ENCODE measurements at regions not wholly inside any gene's neighbourhood (a gene's known extent, or its start where the extent isn't known, plus 50 kb on each side); places are given as distances from the start of the nearest gene placed in this dataset.
"Not testable (repeated sequence)": the region's sequence is repeated elsewhere in the genome, so short reads cannot be mapped to it uniquely, and the experiment has no call there.

DNA sequence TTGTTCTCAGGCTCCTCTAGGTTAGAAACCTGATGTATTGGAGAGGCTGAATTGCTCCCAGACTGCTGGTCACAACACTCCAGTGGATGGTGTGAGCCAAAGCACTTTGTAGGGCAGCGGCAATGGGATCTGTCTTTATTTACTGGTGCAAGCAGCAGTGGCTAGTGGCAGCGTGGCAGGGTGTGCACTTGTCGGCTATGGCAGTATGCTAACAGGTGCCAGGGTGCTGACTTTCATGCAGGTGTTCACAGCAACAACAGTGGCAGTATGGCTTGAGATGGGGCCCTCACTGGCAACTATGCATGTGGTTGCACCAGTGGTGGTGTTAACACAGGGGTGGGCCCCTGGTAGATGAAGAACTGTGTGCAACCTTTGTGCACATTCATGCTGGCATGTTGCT, 347.8 kb downstream of the DSC3 start:
- TF ChIP-seq, protein P1, sequence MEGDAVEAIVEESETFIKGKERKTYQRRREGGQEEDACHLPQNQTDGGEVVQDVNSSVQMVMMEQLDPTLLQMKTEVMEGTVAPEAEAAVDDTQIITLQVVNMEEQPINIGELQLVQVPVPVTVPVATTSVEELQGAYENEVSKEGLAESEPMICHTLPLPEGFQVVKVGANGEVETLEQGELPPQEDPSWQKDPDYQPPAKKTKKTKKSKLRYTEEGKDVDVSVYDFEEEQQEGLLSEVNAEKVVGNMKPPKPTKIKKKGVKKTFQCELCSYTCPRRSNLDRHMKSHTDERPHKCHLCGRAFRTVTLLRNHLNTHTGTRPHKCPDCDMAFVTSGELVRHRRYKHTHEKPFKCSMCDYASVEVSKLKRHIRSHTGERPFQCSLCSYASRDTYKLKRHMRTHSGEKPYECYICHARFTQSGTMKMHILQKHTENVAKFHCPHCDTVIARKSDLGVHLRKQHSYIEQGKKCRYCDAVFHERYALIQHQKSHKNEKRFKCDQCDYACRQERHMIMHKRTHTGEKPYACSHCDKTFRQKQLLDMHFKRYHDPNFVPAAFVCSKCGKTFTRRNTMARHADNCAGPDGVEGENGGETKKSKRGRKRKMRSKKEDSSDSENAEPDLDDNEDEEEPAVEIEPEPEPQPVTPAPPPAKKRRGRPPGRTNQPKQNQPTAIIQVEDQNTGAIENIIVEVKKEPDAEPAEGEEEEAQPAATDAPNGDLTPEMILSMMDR (IDR thresholded peaks at IDR 0.05; ENCODE audit: insufficient read depth, missing control alignments) = no peak
- FAIRE-seq = no peak
- DNase-seq (ENCODE audit: insufficient read length, low spot score) = no peak

DNA sequence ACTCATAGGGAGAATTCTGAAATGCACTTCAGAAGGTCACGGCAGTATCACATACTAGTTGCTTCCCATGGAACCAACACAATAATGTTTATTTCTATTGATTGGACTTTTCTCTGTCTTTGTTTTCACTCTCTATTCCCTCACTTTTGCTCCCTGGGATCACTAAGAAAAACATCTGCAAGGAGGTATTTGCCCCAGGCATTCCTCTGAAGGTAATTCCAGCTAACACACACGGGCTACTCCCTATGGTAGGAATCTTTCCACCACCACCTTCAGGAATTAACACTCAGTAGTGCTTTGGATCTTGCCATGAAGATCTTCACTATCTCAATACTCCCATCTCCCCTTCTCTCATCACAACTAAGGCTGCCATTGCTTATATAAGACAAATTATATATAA, 353.3 kb downstream of the DSC3 start:
- TF ChIP-seq, protein P1 (IDR thresholded peaks at IDR 0.05; ENCODE audit: insufficient read depth, missing control alignments) = no peak
- no peak for FAIRE-seq
- DNase-seq (ENCODE audit: insufficient read length, low spot score) = no peak

DNA sequence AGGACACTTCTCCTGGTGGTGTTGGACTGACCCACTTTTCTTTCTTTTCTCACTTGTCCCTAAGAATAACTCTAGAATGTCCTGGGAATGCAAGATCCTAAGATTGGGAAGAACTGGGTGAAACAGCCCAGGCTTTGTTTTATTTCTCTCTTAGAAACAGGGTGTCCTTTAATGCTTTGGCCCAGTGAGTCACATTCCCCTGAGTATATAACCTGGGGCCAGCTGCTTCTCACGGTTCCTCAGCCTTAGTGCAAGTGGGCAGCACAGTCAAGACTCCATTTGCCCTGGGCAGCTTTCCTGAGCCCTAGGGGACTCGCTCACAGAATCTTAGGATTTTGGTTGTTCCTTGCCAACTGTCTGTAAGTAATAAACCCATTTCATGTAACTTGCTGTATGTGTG, 355.0 kb downstream of the DSC3 start:
- no peak for DNase-seq (ENCODE audit: insufficient read length, low spot score)
- no peak for FAIRE-seq
- TF ChIP-seq, protein P1 (IDR thresholded peaks at IDR 0.05; ENCODE audit: insufficient read depth, missing control alignments) = no peak

DNA sequence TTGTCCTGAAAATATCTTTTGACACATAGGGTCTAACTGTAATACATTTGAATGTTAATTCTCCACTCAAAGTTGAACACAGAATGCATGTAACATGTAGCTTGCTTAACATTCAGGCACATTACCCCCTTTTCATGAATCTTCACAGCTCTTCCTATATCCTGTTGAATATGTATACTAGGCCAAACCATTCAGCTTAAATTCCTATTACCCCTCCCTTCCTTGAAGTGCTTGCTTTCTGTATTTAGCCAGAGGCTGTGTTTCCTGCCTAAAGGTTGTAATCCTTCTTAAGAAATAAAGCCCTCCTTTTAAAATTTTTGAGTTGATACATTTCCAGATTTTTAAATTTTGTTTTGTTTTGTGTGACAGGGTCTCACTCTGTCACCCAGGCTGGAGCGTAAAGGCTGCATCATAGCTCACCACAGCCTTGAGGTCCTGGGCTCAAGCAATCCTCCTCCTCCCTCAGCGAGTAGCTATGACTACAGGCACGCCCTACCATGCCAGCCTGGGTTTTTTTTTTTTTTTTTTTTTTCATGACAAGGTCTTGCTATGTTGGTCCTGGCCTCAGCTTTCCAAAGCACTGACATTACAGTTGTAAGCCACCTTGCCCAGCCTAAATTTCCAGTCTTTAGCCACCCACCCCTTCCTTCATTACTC, 357.6 kb downstream of the DSC3 start:
- TF ChIP-seq, protein P1 (IDR thresholded peaks at IDR 0.05; ENCODE audit: insufficient read depth, missing control alignments) = no peak
- peak; percentile 55 for FAIRE-seq
- no peak for DNase-seq (ENCODE audit: insufficient read length, low spot score)

DNA sequence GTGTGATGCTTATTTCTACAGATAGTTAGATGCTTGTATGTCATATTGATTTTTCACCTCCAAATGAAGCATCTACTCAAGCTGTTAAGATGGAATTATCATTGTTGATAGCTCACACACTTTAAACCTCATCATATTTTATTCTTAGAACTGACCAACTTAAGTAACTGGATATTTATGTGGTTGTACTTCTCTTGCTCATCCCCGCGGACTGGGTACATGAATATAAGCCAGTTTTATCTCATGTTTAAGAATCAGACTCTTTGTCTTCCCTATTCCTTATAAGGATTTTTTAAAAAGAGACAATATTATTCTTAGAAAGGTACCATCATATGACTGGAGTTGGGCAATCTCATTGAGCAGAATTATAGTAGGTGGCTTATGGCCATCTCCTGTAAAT, 358.7 kb downstream of the DSC3 start:
- no peak for DNase-seq (ENCODE audit: insufficient read length, low spot score)
- no peak for FAIRE-seq

DNA sequence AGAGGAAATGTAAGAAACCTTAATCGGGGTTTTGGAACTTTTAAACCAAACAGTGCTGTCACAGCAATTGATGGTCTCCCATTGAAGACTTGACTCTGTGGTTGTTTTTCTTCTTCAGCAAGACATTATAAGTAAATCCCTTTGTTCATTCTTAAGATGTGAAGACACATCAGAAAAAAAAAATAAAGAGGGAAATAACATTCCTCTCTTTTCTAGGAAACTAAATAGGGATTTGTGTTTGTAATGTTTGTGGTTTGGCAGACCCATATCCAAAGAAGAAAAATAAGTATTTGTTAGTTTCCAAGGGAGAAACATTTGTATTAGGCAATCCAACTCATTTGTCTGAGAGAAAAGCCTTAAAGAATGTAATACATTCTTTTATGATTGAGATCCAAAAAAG, 359.9 kb downstream of the DSC3 start:
- no peak for FAIRE-seq
- no peak for DNase-seq (ENCODE audit: insufficient read length, low spot score)
- TF ChIP-seq, protein P1 (IDR thresholded peaks at IDR 0.05; ENCODE audit: insufficient read depth, missing control alignments) = no peak

More for the DNA sequence above, 358.7 kb downstream of the DSC3 start:
- TF ChIP-seq, protein P1 (IDR thresholded peaks at IDR 0.05; ENCODE audit: insufficient read depth, missing control alignments) = no peak

DNA sequence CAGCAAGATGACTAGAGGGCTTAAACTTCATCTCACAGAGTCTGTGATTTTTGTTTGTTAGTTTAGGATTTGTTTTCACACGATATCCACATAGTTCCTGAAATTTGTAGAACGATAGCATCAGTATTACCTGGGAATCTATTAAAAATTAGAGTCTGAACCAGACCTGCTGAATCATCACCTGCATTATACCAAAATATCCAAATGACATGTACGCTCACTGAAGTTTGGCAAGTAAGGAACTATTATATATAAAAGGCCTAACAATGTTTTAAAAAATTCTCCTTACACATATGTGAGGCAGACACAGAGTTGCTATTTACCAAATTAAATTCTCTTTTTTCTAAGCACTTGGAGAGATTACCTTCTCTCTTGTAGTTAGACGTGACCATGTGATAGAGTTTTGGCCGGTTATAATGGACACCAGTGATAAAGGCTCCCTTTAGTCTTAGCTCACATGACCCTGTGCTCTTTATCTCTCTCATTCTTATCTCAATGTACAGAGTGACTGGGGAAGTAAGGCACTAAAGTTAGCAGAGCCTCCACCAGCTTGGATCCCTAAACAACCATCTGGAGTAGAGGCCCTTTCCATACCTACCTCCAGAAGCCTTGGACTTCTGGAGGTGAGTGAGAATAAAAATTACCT, 363.1 kb downstream of the DSC3 start:
- FAIRE-seq = no peak
- TF ChIP-seq, protein P1 (IDR thresholded peaks at IDR 0.05; ENCODE audit: insufficient read depth, missing control alignments) = no peak
- no peak for DNase-seq (ENCODE audit: insufficient read length, low spot score)

DNA sequence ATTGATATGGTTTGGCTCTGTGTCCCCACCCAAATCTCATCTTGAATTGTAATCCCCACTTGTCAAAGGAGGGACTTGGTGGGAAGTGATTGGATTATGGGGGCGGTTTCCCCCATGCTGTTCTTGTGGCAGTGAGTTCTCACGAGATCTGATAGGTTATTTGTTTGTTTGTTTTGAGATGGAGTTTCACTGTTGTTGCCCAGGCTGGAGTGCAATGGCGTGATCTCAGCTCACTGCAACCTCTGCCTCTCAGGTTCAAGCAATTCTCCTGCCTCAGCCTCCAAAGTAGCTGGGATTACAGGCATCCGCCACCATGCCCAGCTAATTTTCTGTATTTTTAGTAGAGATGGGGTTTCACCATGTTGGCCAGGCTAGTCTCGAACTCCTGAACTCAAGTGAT, 364.7 kb downstream of the DSC3 start:
- FAIRE-seq; DNase-seq (ENCODE audit: insufficient read length, low spot score): not testable (repeated sequence)

All from D721Med (cell line).